Activated T-helper 9 cell treated with anti-CD3 and anti-CD28 coated beads, Interleukin-2, amount 50 U/mL, for 16 hours (primary cell): ENCODE measurements at regions not wholly inside any gene's neighbourhood (a gene's known extent, or its start where the extent isn't known, plus 50 kb on each side); places are given as distances from the start of the nearest gene placed in this dataset.
A peak's percentile ranks its signal among the peaks of the same experiment; 100 is the strongest.
"Not testable (repeated sequence)": the region's sequence is repeated elsewhere in the genome, so short reads cannot be mapped to it uniquely, and the experiment has no call there.

Source experiments
- DNase-seq: peaks from one replicate; pipeline ENCODE4 v3.0.0-alpha.2; 2020; ENCODE audit warnings: low read depth

DNA sequence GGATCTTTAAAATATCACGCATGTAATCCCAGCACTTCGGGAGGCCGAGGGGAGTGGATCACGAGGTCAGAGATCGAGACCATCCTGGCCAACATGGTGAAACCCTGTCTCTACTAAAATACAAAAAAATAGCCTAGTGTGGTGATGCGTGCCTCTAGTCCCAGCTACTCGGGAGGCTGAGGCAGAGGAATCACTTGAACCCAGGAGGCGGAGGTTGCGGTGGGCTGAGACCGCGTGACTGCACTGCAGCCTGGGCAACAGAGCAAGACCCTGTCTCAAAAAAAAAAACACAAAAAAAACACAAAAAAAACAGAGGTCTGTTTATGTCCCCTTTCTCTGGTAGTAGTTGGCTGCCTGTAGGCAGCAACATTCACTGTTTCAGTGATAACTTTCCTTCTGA is 404.3 kb downstream of the CD83 start:
- not testable (repeated sequence) for DNase-seq

DNA sequence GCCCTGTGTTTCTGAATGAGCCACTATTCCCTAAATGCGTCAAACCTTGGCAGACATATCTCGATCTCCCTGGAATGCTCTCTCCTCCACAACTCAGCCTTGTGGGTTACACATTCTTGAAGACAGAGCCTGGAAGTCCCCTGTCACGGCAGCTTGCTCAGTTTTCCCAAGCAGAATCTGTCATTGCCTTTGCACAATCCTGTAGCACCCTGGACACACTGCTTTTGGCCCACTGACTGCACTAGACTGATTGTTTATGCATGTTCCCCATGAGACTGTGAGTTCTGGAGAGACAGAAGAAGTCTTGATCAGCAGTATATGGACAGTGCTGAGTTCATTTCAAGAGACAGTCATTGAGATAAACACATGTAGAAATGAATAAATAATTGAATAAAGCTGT is 406.7 kb downstream of the CD83 start:
- DNase-seq: no peak

DNA sequence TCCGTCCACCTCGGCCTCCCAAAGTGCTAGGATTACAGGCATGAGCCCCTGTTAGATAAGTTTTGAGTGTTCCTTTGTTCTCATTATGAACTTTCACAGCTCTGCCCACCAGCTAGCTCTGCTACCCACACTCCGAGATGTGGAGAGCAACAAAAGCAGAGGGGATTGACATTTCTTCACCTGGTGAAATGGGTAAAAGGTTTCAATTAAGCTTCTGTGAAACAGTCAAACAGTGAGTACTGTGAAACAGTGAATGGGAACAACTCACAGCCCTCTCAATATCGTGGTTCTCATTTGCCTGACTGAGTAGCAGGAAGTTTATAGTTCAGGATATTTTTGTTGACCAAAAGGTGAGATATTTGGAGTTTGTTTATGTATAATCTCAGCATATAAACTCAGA is 412.8 kb downstream of the CD83 start:
- no peak for DNase-seq

DNA sequence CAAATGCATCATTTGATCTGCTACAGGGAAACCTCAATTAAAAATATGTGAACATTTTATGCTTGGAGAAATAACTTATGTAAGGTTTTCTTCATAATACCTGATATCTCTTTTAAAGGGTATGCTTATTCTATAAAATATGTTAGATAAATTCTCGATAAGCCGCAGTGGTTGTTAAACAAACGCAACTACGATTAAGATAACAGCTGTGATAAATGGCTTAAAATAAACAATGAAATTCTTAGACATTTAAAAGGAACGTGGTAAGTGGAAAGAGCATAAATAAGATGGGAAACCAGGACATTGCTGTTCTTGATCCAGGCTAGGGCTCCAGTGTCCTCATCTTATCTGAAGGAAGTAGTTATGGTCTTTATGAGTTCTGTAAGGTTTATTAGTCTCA is 415.9 kb downstream of the CD83 start:
- no peak for DNase-seq

DNA sequence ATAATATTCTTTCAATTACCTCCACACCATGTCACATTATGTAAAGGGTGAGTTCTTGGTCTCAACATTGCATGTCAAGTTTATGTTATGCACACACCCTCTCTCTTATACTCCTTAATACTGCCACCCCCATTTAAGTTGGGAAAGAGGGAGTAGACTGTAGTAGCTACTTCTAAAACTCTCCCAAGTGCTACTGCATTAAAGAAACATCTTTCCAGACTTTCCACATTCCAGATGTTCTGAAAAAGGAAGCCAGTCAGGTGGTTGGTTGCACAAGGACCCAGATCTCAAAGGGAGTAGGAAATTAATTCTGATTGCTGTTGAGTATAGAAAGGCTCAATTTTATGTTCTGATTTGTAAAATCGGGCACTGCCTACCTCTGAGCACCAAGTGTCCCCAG is 419.5 kb downstream of the CD83 start:
- DNase-seq: no peak

DNA sequence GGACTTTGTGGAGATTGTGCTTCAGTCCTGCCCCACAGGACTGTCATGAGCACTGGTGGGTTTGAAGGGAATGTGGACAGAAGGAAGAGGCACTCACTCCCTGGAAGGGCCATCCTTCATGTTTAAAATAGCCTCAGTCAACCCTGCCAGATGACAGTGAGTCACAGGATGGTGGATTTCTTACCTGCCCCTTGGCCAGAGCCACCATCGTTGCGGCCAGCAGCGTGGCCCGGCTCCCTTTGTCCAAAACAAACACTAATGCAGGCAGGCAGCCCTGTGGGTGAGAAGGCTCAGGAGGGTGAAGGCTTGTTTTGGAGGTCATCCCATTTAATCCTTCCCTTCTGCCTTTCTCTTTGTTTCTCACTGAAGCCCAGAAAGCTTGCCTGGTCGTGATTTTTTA is 422.7 kb downstream of the CD83 start:
- DNase-seq: no peak

DNA sequence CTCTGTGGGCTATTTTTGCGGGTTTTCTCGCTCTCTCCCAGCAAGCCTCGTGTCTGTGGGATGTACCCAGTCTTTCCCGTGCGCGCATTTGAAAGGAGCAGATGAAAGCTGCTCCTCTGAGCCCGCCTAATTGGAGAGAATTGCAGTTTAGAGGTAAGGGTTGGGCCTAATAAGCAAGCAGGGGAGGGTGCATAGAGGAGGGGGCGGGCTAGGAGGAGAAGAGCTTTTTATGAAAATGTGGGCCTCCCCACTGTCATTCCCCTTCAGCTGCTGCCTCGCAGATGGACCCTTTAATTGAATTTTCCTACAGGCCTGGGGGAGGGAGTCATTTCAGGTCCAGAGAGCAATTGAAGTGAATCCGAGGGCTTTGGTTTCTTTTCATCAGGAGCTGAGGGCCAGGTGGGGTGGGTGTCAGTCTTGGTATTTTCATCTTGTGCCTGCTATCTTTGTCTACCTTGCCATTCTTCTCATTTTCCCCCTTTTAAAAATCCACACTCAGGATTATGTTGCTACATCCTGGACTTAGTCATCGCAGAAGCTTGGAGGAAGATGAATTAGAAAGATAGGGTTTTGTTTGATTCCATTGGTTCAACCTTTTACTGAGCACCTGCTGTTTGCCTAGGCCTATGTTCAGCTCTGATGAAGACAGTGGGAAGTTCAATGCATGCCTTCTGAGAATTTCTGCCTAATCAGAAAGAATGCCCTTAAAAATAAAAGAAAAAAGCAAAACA is 423.4 kb downstream of the CD83 start:
- no peak for DNase-seq

DNA sequence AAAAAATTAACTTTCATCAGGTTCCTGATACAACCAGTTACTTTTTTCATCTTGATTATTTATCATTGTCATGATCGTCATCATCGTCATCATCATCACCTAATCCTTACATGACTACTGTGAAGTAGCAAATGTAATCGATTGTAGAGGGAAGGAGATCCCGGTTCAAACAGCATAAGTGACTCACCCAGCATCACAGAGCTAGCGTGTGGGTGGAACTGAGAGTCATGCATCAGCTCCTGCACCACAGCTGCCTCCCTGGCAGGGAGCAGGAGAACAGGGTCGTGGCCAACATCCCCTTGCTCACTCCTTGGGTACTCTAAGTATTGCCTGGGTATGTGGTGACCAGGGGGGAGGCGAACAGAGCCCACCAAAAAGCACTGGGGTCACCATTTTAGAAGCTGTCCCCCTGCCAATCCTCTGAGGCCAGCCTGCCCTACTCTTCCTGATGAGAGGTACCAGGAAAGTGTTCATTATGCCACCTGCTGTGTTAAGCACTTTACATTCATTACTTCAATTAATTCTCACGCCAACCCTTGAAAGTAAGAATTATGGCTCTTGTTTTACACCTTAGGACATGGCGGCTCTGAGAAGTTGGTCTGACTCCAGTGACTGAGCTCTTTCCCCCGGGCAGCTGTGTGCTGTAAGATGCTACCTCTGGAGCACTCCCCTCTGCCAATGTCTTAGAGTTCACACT is 425.2 kb downstream of the CD83 start:
- peak; percentile 55 for DNase-seq

DNA sequence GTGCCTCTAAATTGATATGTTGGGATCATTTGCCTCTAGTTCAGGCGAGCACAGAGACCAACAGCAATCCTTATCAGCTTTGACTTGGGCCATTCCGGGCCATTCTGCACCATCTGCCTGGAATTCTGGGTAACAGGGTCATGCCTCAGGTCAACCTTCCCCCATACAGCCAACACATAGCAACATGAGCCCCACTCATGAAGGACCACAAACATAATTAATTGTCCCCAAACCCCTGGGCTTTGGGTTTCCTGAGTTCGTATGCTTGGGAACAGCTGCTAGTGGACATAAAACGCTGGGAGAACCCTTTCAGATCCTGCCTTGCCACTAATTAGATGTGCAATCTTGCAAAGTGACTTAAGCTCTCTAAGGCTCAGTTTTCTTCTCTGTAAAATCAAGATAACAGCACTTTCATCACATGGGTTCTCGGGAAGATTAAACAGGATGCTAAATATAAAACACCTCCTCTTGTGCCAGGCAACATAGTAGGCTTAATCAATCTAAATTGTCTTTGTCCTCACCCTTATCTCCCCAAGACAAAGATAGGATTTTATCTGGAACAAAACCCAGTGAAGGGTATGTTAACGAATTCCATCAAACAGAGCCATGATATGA is 426.5 kb downstream of the CD83 start:
- DNase-seq: no peak

DNA sequence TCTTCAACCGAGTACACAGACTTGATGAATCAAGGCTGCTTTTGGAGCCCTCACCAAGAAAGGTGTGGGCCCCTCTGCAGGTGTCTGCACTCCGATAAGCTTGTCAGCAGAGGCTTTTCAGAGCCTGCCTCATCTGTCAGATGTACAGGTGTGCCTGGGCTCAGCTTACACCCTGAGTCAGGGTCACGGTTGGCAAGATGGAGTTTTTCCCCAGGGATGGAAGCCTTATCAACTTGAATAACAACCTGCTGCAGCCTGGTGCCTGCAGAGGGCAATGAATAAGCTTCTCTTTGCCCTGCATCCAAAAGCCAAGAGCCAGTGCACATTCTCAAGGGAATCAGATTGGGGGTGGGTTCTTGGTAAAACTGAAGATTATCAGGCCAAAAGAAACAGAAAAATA is 427.1 kb downstream of the CD83 start:
- no peak for DNase-seq

DNA sequence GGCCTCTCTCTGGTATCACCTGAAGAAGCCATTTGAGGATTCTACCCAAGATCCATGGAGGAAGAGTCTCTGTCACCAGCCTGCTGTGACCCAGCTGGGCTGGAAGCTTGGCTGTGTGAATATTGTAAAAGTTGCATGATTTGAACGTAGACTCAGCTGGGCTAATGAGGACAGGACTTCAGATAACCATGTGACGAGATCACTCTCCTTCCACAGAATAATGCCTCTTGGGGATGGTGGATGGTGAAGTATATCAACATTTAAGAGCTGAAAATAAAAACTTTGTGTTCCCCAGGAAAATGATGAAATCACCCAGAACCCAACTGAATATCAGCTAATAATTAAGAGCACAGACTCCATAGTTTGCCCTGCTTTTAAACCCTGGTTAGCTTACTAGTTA is 427.9 kb downstream of the CD83 start:
- DNase-seq: no peak

DNA sequence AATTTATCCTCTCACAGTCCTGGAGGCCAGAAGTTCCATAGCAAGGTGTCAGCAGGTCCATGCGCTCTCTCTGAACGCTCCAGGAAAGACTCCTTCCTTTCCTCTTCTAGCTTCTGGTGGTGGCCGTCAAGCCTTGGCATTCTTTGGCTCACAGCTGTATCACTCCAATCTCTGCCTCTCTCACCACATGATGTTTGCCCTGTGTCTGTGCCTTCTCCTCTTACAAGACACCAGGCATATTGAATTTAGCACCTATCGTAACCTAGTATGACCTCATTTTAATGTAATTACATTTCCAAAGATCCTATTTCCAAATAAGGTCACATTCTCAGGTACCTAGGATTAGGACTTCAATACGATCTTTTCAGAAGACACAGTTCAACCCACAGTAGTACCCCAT is 428.5 kb downstream of the CD83 start:
- DNase-seq: no peak

DNA sequence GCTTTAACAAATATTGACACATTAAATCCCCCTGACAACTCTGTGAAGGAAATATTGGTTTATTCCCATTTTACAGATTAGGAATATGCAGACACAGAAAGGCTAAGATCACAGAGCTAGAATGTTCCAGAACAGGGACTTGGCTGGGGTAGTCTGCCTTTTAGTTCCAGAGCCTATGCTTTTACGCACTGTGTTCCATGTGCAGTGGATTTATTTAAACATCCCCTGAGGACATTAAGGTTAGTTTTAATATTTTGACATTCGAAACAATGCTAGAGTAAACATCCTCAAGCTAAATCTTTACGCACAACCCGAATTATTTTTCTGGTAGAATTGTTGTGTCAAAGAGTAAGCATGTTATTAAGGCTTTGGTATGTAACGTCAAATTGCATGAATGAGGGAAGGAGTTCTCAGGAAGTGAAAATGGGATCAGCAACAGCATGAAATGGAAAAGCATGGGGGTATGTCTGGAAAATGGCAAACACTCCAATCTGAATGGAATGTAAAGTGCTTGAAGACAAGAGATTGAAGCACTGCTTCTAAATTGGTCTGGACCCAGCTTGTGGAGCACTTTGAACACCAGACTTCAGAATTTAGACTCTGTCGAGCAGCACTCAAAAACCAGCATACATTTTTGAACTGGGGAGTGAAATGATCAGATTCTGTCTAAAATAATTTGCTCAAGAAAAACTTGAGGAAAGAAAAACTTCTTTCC is 429.9 kb downstream of the CD83 start:
- no peak for DNase-seq

DNA sequence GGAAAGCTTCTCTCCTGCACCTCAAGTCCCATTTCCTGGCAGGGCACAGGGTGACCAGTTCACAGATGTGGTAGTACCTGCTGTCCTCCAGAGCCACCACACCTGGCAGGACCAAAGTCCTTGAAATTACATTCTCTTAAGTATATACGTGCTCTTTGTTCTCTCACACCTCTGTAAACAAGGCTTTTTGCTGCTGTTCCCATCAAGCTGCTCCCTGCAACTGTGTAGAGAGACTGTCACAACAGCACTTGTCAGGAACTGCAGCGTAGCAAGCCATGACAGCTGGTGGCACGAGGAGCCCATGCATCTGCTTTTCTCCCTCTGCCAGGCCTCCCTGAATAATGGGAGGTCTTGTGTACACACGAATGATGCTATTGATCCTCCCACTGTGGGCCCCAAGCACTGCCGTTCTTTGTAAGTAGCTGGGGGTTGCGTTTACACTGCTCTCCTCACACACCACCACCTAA is 431.8 kb downstream of the CD83 start:
- DNase-seq: no peak

DNA sequence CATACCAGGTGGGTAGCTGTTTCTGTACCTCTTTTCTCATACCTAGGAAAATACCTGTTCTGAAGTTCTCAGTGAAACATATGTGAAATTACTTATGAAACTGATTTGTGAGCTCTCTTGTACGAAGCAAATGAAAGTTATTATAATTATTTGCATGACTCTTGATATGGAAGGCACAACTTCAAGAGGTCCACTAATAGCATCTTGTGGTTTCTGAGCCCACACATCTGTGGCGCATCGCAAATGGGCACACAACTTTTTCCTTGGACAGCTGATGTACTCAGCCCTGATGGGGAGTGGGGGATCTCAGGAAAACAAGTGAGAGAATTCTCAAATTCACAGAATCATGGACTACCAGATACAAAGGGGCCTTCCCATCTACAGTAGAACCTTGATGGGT is 432.3 kb downstream of the CD83 start:
- no peak for DNase-seq

DNA sequence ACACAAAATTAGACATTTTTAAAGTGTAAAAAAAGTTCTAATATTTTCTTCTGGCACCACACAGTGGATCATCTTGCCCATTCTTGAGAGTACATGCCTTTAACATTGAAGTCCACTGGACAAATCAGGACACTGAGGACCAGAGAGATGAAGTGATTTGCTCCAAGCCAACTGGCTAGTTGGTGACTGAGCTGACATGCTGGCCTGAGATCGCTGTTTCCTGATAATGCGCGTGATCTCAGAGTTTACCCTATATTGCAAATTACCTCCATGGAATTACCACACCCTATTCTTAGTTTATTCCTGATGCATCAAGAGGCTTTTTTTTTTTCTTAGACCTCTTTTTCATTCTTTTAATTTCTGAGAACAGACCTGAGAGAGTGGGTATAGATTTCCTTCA is 432.8 kb downstream of the CD83 start:
- DNase-seq: no peak

DNA sequence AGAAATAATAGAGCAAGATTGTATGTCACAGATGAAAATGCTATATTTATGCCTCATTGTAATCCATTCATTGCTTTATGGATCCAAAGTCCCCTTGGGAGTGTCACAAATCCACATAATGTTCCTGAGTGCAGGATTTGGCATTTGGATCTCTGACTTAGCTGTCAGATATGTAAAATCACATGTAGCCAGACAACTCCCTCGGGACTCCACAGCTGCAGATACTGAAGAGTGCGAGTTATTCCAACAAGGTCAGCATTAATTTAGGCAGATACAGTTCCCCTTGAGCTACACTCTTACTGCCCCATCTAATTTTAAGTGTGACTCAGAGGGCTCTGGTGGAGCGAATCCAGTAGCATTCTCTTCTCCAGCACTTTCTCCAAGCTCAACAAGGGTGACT is 433.2 kb downstream of the CD83 start:
- no peak for DNase-seq

DNA sequence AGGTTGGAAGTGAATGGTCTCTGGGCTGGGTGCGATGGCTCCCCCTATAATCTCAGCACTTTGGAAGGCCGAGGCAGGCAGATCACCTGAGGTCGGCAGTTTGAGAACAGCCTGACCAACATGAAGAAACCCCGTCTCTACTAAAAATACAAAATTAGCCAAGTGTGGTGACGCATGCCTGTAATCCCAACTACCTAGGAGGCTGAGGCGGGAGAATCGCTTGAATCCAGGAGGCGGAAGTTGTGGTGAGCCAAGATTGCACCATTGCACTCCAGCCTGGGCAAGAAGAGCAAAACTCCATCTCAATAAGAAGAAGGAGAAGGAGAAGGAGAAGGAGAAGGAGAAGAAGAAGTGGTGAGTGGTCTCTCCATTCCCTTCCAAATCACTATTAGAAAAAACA is 434.0 kb downstream of the CD83 start:
- not testable (repeated sequence) for DNase-seq

DNA sequence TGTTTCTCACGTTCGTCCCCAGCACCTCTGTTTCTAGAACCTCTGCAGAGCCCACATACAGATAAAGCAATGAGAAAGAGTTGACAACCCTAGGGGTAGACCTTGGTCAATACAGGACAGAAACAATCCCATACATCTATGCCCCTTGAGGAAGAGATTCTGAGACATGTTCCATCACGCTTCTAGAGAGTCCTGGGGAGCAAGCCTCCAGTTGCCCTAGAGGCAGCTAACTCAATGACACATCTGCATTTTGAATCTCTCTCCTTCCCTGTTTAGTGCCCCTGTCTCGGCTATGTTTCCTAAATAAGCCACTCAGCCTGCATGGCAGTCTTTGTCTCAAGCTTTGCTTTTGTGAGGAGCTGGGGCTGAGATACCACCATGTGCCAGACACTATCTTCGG is 435.3 kb downstream of the CD83 start:
- DNase-seq: no peak

DNA sequence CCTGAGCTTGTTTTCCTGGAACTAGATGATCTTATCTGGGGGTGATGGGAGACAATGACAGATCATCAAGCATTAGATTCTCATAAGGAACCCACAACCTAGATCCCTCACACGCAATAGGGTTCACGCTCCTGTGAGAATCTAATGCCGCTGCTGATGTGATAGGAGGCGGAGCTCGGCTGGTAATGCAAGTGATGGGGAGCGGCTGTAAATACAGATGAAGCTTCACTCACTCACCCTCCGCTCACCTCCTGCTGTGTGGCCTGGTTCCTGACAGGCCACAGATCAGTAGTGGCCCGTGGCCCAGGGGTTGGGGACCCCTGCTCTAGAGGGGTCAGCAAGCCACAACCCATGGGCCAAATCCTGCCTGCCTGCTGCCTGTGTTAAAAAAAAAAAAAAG is 435.9 kb downstream of the CD83 start:
- DNase-seq: no peak

DNA sequence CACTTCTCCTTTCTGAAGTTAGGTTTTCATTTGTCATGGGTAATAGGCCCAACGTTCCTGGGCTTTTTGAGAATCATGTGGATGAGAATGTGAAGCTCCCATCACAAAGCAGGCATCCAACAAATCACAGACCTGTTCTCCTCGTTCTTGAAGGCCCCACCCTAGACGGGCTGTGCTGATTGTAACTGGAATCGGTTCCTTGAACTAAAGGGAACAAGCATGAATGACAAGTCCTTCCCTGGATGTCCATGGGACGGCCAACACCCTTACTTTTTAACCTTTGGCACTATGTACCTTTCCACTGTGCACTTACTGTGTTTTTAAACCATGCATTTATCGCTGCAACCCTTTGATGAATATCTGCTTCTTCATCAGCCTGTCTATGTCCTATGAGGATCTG is 438.2 kb downstream of the CD83 start:
- no peak for DNase-seq

DNA sequence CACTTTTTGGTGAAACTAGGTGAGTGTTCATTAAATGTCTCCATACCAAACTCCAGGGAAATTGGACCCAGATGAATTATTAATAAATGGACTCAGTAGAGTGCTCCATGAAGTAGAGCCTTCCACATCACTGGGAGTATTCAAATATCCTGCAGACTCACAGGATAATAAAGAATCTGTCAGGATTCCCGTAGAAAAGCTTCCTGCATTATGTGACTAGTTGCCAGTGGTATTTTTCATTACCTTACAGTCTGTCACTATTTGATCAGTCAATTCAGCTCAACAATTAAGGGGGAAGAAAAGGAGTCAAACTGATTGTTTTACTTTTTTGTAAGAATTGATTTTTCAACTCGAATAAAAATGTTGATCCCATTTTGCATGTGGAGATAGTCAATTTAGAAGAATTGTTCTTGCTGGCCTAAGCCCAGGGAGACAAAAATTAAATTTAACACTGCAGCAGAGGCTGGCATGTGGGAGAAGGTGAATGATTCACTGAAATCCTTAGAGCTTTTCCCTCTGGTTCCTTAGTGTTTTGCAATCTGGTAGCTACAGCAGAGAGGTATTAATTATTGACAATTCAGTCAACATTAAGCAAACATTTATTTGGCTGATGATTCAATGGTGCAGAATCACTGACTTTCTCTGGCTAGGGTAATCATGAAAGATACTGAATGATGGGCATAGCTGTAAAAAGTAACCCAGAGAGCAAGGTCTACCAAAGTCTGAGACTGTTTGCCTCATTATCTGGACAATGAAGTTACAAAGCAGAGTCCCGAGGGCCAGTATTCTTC is 442.4 kb downstream of the CD83 start:
- no peak for DNase-seq
